ENCODE measurements at regions not wholly inside any gene's neighbourhood (a gene's known extent, or its start where the extent isn't known, plus 50 kb on each side); places are given as distances from the start of the nearest gene placed in this dataset.

GRCh38 chr21:20527731-20528460, 470.3 kb upstream of the NCAM2 start:
- no peaks in the 10 kb centered on the region for H3K36me3 ChIP-seq
- ATAC-seq (ENCODE audit: insufficient number of reproducible peaks, low FRiP score, low read depth) (no peak), DNase-seq (ENCODE audit: low spot score) (no peak)
- no peaks in the 10 kb centered on the region for H3K27me3 ChIP-seq (replicated peaks; ENCODE audit: insufficient read depth)
- no peak overlapping the region for H3K4me3 ChIP-seq
- no peaks in the 10 kb centered on the region for H3K4me1 ChIP-seq (ENCODE audit: control insufficient read depth in 1 of 2, low read depth in 2 of 2)
- H3K9me3 ChIP-seq: no peaks in the 10 kb centered on the region
- TF ChIP-seq CTCF (IDR thresholded peaks at IDR 0.05): no peak
- H3K27ac ChIP-seq: no peak overlapping the region

DNA sequence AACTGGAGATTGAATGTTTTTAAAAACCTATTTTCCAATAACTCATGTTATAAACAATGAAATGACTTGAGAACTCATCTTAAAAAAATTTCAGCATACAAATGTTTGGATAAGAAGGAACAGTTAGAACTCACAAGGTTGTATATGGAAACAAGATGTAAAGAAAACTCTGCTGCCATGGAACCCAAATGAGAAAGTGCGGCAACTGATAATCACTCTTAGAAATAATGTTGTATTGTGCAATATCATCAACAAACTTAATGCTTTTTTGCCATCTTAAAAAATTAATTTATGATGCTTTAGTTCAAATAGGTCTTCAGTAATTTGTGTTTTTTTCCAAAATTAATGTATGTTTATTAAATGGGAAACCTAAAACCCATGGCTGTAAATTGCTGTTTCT, 461.1 kb upstream of the NCAM2 start:
- TF ChIP-seq CTCF (IDR thresholded peaks at IDR 0.05): no peak
- H3K36me3 ChIP-seq: no peaks in the 10 kb centered on the region
- no peak overlapping the region for H3K4me3 ChIP-seq
- H3K27me3 ChIP-seq (replicated peaks; ENCODE audit: insufficient read depth): no peaks in the 10 kb centered on the region
- no peak for ATAC-seq (ENCODE audit: insufficient number of reproducible peaks, low FRiP score, low read depth)
- no peaks in the 10 kb centered on the region for H3K4me1 ChIP-seq (ENCODE audit: control insufficient read depth in 1 of 2, low read depth in 2 of 2)
- no peak for DNase-seq (ENCODE audit: low spot score)
- H3K9me3 ChIP-seq: no peaks in the 10 kb centered on the region
- no peak overlapping the region for H3K27ac ChIP-seq

- ATAC-seq (ENCODE audit: insufficient number of reproducible peaks, low FRiP score, low read depth) (no peak), DNase-seq (ENCODE audit: low spot score) (no peak)
- Histone ChIP-seq H3K4me3 (no peak overlapping the region), H3K27ac (no peak overlapping the region), H3K9me3 (no peaks in the 10 kb centered on the region), H3K27me3 (replicated peaks; ENCODE audit: insufficient read depth) (no peaks in the 10 kb centered on the region), H3K4me1 (ENCODE audit: control insufficient read depth in 1 of 2, low read depth in 2 of 2) (no peaks in the 10 kb centered on the region), H3K36me3 (no peaks in the 10 kb centered on the region)
- no peak for TF ChIP-seq CTCF (IDR thresholded peaks at IDR 0.05)
Measured at GRCh38 chr21:20538039-20538658, 460.1 kb upstream of the NCAM2 start.

DNA sequence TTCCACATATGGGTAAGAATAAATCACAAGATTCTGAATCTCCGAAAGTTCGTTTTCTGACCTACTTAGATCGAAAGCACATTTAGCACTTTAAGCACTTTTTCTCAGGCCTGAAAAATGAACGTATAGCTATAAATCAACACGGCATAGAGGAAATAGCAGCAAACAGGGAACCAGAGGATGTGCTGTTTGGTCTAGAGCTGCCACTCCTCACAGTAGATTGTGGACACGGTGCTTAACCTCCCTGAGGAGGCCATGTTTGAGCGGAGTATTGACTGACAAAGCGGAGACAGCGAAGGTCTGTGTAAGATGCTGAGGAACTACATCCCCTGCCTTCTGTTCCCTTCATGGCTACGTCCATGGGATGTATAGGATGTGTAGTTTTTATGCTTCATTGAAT, 452.8 kb upstream of the NCAM2 start:
- DNase-seq (ENCODE audit: low spot score) (no peak), ATAC-seq (ENCODE audit: insufficient number of reproducible peaks, low FRiP score, low read depth) (no peak)
- H3K4me3 ChIP-seq: no peak overlapping the region
- H3K27me3 ChIP-seq (replicated peaks; ENCODE audit: insufficient read depth): no peaks in the 10 kb centered on the region
- no peak overlapping the region for H3K27ac ChIP-seq
- H3K9me3 ChIP-seq: no peaks in the 10 kb centered on the region
- no peak for TF ChIP-seq CTCF (IDR thresholded peaks at IDR 0.05)
- H3K4me1 ChIP-seq (ENCODE audit: control insufficient read depth in 1 of 2, low read depth in 2 of 2): no peaks in the 10 kb centered on the region
- H3K36me3 ChIP-seq: no peaks in the 10 kb centered on the region

DNA sequence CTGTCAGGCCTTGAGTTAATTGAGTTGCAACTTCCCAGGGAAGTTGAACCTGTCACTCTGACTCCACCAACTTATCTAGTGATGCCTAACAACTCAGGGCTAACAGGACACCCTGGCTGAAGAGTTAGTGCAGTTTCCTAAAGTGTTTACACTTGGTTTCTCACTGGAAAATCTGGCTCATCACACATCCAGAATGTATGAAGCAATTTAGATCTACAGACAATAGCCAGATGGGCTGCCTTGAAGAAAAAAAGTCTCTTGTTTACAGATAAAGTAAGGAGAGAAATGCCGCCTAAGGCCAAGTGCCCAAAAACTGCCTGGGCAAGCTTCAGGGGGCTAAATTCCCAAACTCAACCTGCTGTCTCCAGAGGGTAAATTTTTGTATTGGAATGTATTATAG, 446.3 kb upstream of the NCAM2 start:
- no peak for DNase-seq (ENCODE audit: low spot score)

More for the DNA sequence above, 446.3 kb upstream of the NCAM2 start:
- no peak overlapping the region for H3K27ac ChIP-seq
- H3K27me3 ChIP-seq (replicated peaks; ENCODE audit: insufficient read depth): no peaks in the 10 kb centered on the region
- no peak overlapping the region for H3K4me3 ChIP-seq
- H3K4me1 ChIP-seq (ENCODE audit: control insufficient read depth in 1 of 2, low read depth in 2 of 2): no peaks in the 10 kb centered on the region
- ATAC-seq (ENCODE audit: insufficient number of reproducible peaks, low FRiP score, low read depth): no peak
- no peak for TF ChIP-seq CTCF (IDR thresholded peaks at IDR 0.05)
- no peaks in the 10 kb centered on the region for H3K36me3 ChIP-seq
- H3K9me3 ChIP-seq: no peaks in the 10 kb centered on the region
